T-helper 1 cell treated with Interleukin-12 subunit alpha and Interleukin-12 subunit beta and Interleukin-4 antibody, amounts not matched to agents 30 μg/mL and 1 μg/mL, for 36 hours (primary cell): ENCODE measurements at regions not wholly inside any gene's neighbourhood (a gene's known extent, or its start where the extent isn't known, plus 50 kb on each side); places are given as distances from the start of the nearest gene placed in this dataset.
"Not testable (repeated sequence)": the region's sequence is repeated elsewhere in the genome, so short reads cannot be mapped to it uniquely, and the experiment has no call there.

Source experiments
- H3K27ac Mint-ChIP-seq: one replicate; pipeline ENCODE4 v1.8.0; 2021; ENCODE audit warnings: mild to moderate bottlenecking, mixed read lengths
- H3K27me3 Mint-ChIP-seq: one replicate; pipeline ENCODE4 v1.8.0; 2021; ENCODE audit warnings: low read depth, mixed read lengths
- H3K36me3 Mint-ChIP-seq: one replicate; pipeline ENCODE4 v1.8.0; 2021; ENCODE audit warnings: low read depth, mixed read lengths
- H3K4me1 Mint-ChIP-seq: one replicate; pipeline ENCODE4 v1.8.0; 2021; ENCODE audit warnings: low read depth, mixed read lengths
- H3K4me3 Mint-ChIP-seq: one replicate; pipeline ENCODE4 v1.8.0; 2021; ENCODE audit warnings: mild to moderate bottlenecking, moderate library complexity, mixed read lengths
- H3K9me3 Mint-ChIP-seq: one replicate; pipeline ENCODE4 v1.8.0; 2021; ENCODE audit warnings: mixed read lengths

- no peak overlapping the region for H3K4me3 Mint-ChIP-seq
- H3K36me3 Mint-ChIP-seq, result no peaks in the 10 kb centered on the region
- H3K27me3 Mint-ChIP-seq, result no peaks in the 10 kb centered on the region
- no peak overlapping the region for H3K27ac Mint-ChIP-seq
- no peaks in the 10 kb centered on the region for H3K9me3 Mint-ChIP-seq
- no peaks in the 10 kb centered on the region for H3K4me1 Mint-ChIP-seq
These were observed 226.0 kb downstream of the TFCP2L1 start for GRCh38 chr2:121058852-121059558.

DNA sequence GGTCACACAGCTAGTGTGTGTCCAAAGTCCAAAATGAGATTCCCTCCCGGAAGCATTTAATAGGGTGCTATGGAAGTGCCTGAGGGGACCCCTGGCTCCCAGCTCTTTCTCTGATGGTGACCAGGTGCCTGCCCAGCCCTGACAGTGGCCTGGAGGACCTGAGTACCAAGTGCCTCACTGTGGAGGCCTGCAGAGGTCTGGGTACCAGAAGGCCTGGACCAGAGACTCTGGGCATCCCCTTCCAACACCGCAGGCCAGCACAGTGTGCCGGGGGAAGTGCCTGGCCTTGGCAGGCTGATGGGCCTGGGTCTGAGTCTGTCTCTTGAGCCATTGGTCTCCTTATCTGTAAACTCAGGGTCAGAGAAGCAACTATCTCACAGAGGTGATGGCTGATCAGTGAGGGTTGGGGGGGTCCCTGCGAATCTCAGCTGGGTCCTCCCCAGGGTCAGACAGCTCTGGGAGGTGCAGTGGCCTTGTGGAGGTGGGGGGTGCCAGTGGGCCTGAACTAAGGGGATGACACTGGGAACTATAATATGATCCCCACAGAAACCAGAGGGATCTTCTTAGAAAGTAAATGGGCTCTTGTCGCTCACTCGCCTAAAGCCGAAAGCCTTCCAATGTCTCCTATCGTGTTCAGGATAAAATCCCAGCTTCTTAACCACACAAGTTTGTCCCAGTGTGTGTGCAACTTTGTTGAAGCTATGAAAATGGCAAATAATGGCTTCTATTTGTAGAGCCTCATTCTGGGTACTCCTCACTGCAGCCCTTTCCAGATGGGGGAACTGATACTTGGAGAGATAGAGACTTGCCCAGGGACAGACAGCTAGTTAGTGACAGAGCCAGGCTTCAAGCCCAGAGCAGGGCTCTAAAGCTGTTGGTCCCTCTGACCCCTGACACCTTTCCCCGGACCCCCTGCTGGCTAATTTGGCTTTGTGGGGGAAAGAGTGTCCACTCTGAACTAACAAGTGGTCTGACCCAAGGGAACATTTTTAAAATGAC lies 225.1 kb downstream of the TFCP2L1 start:
- H3K36me3 Mint-ChIP-seq, result no peaks in the 10 kb centered on the region
- no peaks in the 10 kb centered on the region for H3K9me3 Mint-ChIP-seq
- H3K4me3 Mint-ChIP-seq, result no peak overlapping the region

DNA sequence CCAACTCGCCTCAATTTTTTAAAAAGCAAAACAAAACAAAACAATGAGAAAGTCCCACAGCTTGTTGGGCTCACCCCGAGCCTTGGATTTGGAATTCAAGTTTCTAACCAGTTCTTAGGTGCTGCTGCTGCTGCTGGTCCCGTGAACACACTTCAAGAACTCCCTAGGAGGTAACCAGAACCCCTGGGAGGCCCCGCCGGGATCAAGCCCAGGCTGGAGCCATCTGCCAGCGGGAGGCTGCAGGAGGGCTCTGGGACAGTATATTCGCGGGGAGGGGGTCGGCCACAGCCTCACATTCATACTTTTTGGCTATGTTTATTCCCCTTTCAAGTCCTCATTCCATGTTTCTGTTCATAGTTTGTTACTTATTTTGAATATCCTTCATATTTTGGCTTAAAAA lies 223.4 kb downstream of the TFCP2L1 start:
- Mint-ChIP-seq H3K27me3 (no peaks in the 10 kb centered on the region), H3K27ac (no peak overlapping the region), H3K9me3 (no peaks in the 10 kb centered on the region)

More for the DNA sequence above, 225.1 kb downstream of the TFCP2L1 start:
- no peaks in the 10 kb centered on the region for H3K27me3 Mint-ChIP-seq
- no peak overlapping the region for H3K27ac Mint-ChIP-seq
- H3K4me1 Mint-ChIP-seq, result no peaks in the 10 kb centered on the region

GRCh38 chr2:121063471-121063870 lies 221.5 kb downstream of the TFCP2L1 start:
- no peaks in the 10 kb centered on the region for H3K36me3 Mint-ChIP-seq
- H3K9me3 Mint-ChIP-seq, result no peaks in the 10 kb centered on the region
- no peaks in the 10 kb centered on the region for H3K27me3 Mint-ChIP-seq
- H3K27ac Mint-ChIP-seq, result no peak overlapping the region
- no peak overlapping the region for H3K4me3 Mint-ChIP-seq
- H3K4me1 Mint-ChIP-seq, result no peaks in the 10 kb centered on the region

More for the DNA sequence above, 223.4 kb downstream of the TFCP2L1 start:
- Mint-ChIP-seq H3K4me1 (no peaks in the 10 kb centered on the region), H3K36me3 (no peaks in the 10 kb centered on the region), H3K4me3 (no peak overlapping the region)

DNA sequence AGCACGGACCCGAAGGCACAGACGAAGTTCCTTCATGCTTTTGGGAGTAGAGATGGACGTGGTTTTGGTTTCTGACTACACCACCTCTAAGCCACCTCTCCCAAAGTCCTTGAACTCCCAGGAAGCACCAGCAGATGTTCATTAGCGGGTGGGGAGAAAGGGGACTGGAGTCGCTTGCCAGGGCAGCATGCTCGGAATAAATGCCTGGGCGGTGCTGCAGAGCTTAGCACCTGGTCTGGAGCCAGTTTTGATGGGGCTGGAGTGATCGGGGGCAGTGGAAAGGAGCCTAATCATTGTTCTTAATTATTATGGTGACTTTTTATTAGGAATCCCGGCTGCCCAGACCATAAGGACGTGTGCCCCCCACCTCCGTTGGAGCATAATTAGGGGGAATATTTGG lies 220.8 kb downstream of the TFCP2L1 start:
- H3K27me3 Mint-ChIP-seq, result no peaks in the 10 kb centered on the region
- no peaks in the 10 kb centered on the region for H3K4me1 Mint-ChIP-seq
- no peak overlapping the region for H3K27ac Mint-ChIP-seq
- H3K9me3 Mint-ChIP-seq, result no peaks in the 10 kb centered on the region
- no peaks in the 10 kb centered on the region for H3K36me3 Mint-ChIP-seq
- no peak overlapping the region for H3K4me3 Mint-ChIP-seq

DNA sequence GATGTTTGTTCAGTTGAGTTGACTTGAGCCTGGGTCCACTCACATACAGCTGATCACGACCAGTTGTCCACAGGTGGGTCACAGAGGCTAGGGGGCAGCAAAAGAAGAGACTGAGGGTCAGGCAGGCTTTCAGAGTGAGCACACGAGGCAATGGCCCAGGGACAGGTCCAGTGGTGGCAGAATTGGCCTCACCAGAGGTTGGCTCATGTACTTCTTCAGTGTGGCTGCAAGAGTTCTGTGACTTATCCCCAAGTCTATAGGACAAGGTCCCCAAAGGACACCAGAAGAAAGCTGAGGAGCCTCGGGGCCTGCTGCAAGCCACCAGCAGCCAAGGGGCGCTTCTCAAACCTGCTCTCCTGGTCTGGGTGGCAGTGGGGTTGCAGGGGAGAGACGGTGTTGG lies 219.8 kb downstream of the TFCP2L1 start:
- Mint-ChIP-seq H3K4me1 (no peaks in the 10 kb centered on the region), H3K4me3 (no peak overlapping the region), H3K9me3 (no peaks in the 10 kb centered on the region), H3K27me3 (no peaks in the 10 kb centered on the region), H3K27ac (no peak overlapping the region), H3K36me3 (no peaks in the 10 kb centered on the region)

DNA sequence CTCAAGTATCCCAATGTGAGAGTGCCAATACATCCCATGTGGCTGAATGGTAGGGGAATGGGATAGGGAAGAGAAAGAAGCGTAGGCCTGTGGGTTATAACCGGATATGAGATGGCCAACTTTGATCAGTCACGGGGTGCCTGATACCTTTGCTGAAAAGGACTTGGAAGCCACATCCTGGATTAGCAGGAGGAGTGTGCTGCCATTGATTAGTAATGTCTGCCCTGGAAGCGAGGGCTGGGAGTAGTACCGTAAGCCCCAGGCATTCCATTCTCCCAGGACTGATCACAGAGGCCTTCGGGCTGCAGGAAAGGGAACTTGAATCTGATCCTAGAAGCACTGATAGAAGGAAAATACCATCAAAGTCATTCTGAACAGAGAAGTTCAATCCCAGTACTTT lies 218.5 kb downstream of the TFCP2L1 start:
- Mint-ChIP-seq H3K27me3 (no peaks in the 10 kb centered on the region), H3K27ac (no peak overlapping the region), H3K9me3 (no peaks in the 10 kb centered on the region), H3K4me3 (no peak overlapping the region), H3K36me3 (no peaks in the 10 kb centered on the region), H3K4me1 (no peaks in the 10 kb centered on the region)

DNA sequence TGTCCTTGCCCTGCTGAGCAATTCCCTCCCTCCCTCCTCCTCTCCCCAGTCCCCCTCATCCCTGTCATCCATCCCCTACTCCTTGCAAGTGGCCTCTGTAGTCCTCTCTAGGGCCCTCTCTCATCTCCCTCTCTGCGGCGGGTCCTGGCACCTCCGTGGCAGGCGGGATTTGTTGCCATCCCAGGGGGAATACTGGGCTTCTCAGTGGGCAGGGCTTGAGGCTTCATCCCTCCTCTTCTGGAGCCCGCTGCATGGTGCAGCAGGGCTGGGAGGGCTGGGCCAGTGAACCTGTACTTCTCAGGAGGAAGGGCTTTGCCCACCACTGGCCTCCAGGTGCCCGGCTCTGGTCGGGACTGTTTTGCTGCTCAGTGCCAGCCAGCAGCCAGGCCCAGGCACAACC lies 216.2 kb downstream of the TFCP2L1 start:
- Mint-ChIP-seq H3K9me3 (no peaks in the 10 kb centered on the region), H3K4me3 (no peak overlapping the region)

DNA sequence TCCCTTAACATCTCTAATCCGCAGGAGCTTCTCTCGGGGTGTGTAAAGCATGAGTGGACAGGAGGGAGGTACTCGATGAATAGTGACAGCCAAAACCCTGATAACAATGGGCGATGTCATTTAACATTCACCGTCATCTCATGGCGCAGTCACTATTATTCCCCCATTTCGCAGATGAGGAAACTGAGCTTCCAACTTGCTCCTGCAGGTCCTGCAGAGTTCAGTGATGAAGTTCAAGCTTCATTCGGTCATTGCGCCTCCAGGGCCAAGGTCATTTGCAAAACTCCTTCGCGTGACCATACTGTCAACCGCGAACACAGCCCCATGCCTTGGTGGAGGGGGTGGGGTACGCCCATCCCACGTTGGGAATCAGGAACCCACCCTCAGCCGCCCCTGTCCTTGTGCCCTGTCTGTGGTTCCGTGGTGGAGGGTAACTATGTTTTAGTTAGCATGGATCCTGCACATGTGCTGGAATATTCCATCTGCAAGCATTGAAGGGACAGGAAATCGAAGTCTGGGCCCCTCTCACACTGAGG lies 215.5 kb downstream of the TFCP2L1 start:
- H3K4me1 Mint-ChIP-seq, result no peaks in the 10 kb centered on the region
- H3K36me3 Mint-ChIP-seq, result no peaks in the 10 kb centered on the region
- no peaks in the 10 kb centered on the region for H3K9me3 Mint-ChIP-seq

More for the DNA sequence above, 216.2 kb downstream of the TFCP2L1 start:
- Mint-ChIP-seq H3K27me3 (no peaks in the 10 kb centered on the region), H3K27ac (no peak overlapping the region), H3K36me3 (no peaks in the 10 kb centered on the region), H3K4me1 (no peaks in the 10 kb centered on the region)

DNA sequence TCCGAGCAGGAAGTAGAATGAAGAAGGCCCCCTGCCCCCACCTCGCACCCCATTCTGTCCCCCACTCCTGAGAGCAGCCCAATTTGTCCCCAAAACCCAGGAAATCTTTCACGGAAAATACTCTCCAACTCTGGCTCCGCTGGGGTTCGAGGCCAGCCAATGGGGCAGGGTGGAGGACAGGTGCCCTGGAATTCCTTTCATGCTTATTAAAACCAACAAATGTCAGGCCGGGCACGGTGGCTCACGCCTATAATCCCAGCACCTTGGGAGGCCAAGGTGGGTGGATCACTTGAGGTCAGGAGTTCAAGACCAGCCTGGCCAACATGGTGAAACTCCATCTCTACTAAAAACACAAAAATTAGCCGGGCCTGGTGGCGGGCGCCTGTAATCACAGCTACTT lies 214.9 kb downstream of the TFCP2L1 start:
- H3K9me3 Mint-ChIP-seq, H3K27ac Mint-ChIP-seq, H3K4me3 Mint-ChIP-seq, H3K36me3 Mint-ChIP-seq, H3K4me1 Mint-ChIP-seq, H3K27me3 Mint-ChIP-seq: not testable (repeated sequence)

More for the DNA sequence above, 215.5 kb downstream of the TFCP2L1 start:
- no peak overlapping the region for H3K27ac Mint-ChIP-seq
- H3K4me3 Mint-ChIP-seq, result no peak overlapping the region
- H3K27me3 Mint-ChIP-seq, result no peaks in the 10 kb centered on the region

DNA sequence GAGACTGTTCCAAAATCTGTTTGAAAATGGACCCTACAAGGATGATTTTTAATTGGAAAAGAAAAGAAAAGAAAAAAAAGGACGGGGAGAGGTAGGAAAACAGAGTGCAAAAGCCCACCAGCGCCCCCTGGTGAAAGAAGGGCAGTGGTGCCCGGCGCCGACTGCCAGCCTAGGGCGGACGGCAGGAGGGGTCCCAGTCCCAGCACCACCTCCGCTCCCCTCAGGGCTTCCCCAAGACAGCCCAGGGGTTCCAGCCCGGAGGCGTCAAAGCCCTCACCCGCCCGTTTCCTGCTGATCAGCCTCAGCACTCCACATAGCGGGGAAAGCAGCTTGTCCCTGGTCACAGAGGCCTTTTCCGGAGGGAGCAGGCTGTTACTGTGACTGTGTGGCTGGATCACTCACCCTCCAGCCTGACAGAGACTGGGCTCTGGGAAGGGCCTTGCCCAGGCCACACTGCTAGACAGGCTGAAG lies 213.9 kb downstream of the TFCP2L1 start:
- H3K4me1 Mint-ChIP-seq, result no peaks in the 10 kb centered on the region
- H3K27ac Mint-ChIP-seq, result no peak overlapping the region
- H3K27me3 Mint-ChIP-seq, result peaks cover 15% of the 10 kb centered on the region
- no peaks in the 10 kb centered on the region for H3K36me3 Mint-ChIP-seq
- H3K4me3 Mint-ChIP-seq, result no peak overlapping the region
- no peaks in the 10 kb centered on the region for H3K9me3 Mint-ChIP-seq

DNA sequence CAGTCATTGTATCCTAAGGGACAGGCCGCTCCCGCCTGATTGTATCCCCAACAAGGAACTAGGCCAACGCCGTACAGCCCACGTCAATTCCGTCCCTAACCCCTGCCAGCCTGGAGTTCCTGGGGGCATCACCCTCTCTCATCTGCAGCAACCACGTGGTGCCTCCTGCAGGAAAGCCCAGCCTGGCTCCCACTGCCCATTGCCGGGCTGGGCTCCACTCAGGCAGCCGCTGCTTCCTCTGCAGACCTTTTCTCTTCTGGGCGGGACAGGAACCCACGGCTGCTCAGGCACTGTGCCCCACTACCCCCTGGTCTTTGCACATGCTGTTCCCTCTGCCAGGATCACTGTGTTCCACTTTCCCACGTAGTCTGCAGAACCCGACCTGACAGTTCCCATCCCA lies 212.2 kb downstream of the TFCP2L1 start:
- H3K9me3 Mint-ChIP-seq, result no peaks in the 10 kb centered on the region
- H3K4me3 Mint-ChIP-seq, result no peak overlapping the region
- H3K4me1 Mint-ChIP-seq, result peaks cover 3% of the 10 kb centered on the region

GRCh38 chr2:121073320-121074210 lies 211.4 kb downstream of the TFCP2L1 start:
- H3K27ac Mint-ChIP-seq, result no peak overlapping the region
- H3K4me1 Mint-ChIP-seq, result peaks cover 3% of the 10 kb centered on the region
- no peaks in the 10 kb centered on the region for H3K9me3 Mint-ChIP-seq
- H3K27me3 Mint-ChIP-seq, result peaks cover 22% of the 10 kb centered on the region
- H3K4me3 Mint-ChIP-seq, result no peak overlapping the region
- H3K36me3 Mint-ChIP-seq, result no peaks in the 10 kb centered on the region

More for the DNA sequence above, 212.2 kb downstream of the TFCP2L1 start:
- Mint-ChIP-seq H3K36me3 (no peaks in the 10 kb centered on the region), H3K27me3 (peaks cover 22% of the 10 kb centered on the region), H3K27ac (no peak overlapping the region)
